ENCODE measurements at regions not wholly inside any gene's neighbourhood (a gene's known extent, or its start where the extent isn't known, plus 50 kb on each side); places are given as distances from the start of the nearest gene placed in this dataset.
"Not testable (repeated sequence)": the region's sequence is repeated elsewhere in the genome, so short reads cannot be mapped to it uniquely, and the experiment has no call there.

- no peaks in the 10 kb centered on the region for H3K9me3 ChIP-seq (ENCODE audit: low read length)
- no peak overlapping the region for H3K27ac ChIP-seq (ENCODE audit: low read depth, low read length, poor library complexity, severe bottlenecking)
- no peak overlapping the region for H2AFZ ChIP-seq (ENCODE audit: low read length)
- no TSS peak for BruUV-seq (replicated peaks)
- H3K79me2 ChIP-seq (ENCODE audit: insufficient read depth, low read depth, low read length), result no peaks in the 10 kb centered on the region
- no peaks in the 10 kb centered on the region for H3K36me3 ChIP-seq (ENCODE audit: insufficient read depth, low read length)
- H4K20me1 ChIP-seq (ENCODE audit: insufficient read depth, low read length), result no peaks in the 10 kb centered on the region
- H3K4me3 ChIP-seq (ENCODE audit: low read depth, low read length, poor library complexity, severe bottlenecking), result no peak overlapping the region
- DNase-seq (ENCODE audit: low spot score), result no peak
- CTCF ChIA-PET (ENCODE audit: unreplicated experiment), result no interaction called here
- H3K4me2 ChIP-seq (ENCODE audit: low read length), result no peak overlapping the region
- no peak for TF ChIP-seq EZH2phosphoT487 (IDR thresholded peaks at IDR 0.05; ENCODE audit: borderline replicate concordance, low read depth, low read length)
- TF ChIP-seq CTCF (conservative IDR thresholded peaks at IDR 0.05; ENCODE audit: low read length), result no peak
- no peaks in the 10 kb centered on the region for H3K9me2 ChIP-seq (ENCODE audit: insufficient read depth, low read length)
- intact Hi-C loops (cut with micrococcal nuclease; ENCODE audit: unreplicated experiment), result loop anchor here (5.0 kb wide), 1 partner anchor 342 kb away; no protein-coding TSS in a partner anchor
- no peaks in the 10 kb centered on the region for H3K4me1 ChIP-seq (ENCODE audit: insufficient read depth, low read length, poor library complexity, severe bottlenecking)
- POLR2A ChIA-PET, result interaction anchor here (1.0 kb wide), 1 partner anchor 481 kb away, joined by 3 read pairs; no protein-coding TSS in a partner anchor
Observed at GRCh38 chr3:159258934-159259333, 457.1 kb downstream of the MFSD1 start.

GRCh38 chr3:159260049-159260662, 458.3 kb downstream of the MFSD1 start:
- no peak for TF ChIP-seq EZH2phosphoT487 (IDR thresholded peaks at IDR 0.05; ENCODE audit: borderline replicate concordance, low read depth, low read length)
- peak; percentile 90 for TF ChIP-seq CTCF (conservative IDR thresholded peaks at IDR 0.05; ENCODE audit: low read length)
- intact Hi-C loops (cut with micrococcal nuclease; ENCODE audit: unreplicated experiment), result loop anchor here (1.0 to 5.0 kb wide), 2 partner anchors 327 to 413 kb away; no protein-coding TSS in a partner anchor
- peak; percentile 63 for DNase-seq (ENCODE audit: low spot score)
- no peaks in the 10 kb centered on the region for H3K9me2 ChIP-seq (ENCODE audit: insufficient read depth, low read length)
- H3K4me2 ChIP-seq (ENCODE audit: low read length), result no peak overlapping the region
- POLR2A ChIA-PET, result interaction anchor here (0.6 to 1.1 kb wide), 3 partner anchors 337 to 483 kb away, joined by 3 read pairs; no protein-coding TSS in a partner anchor
- H2AFZ ChIP-seq (ENCODE audit: low read length), result no peak overlapping the region
- no peak overlapping the region for H3K27ac ChIP-seq (ENCODE audit: low read depth, low read length, poor library complexity, severe bottlenecking)
- no peaks in the 10 kb centered on the region for H3K79me2 ChIP-seq (ENCODE audit: insufficient read depth, low read depth, low read length)
- H3K9me3 ChIP-seq (ENCODE audit: low read length), result no peaks in the 10 kb centered on the region
- no peak overlapping the region for H3K4me3 ChIP-seq (ENCODE audit: low read depth, low read length, poor library complexity, severe bottlenecking)
- H3K36me3 ChIP-seq (ENCODE audit: insufficient read depth, low read length), result no peaks in the 10 kb centered on the region
- no TSS peak for BruUV-seq (replicated peaks)
- no peaks in the 10 kb centered on the region for H4K20me1 ChIP-seq (ENCODE audit: insufficient read depth, low read length)
- CTCF ChIA-PET (ENCODE audit: unreplicated experiment), result interaction anchor here (0.9 kb wide), 1 partner anchor 25 kb away, joined by 3 read pairs; no protein-coding TSS in a partner anchor
- no peaks in the 10 kb centered on the region for H3K4me1 ChIP-seq (ENCODE audit: insufficient read depth, low read length, poor library complexity, severe bottlenecking)

GRCh38 chr3:159261333-159261732, 459.5 kb downstream of the MFSD1 start:
- POLR2A ChIA-PET, result interaction anchor here (0.6 kb wide), 1 partner anchor 86 kb away, joined by 3 read pairs; no protein-coding TSS in a partner anchor
- not testable (repeated sequence) for H3K4me2 ChIP-seq (ENCODE audit: low read length); H3K9me2 ChIP-seq (ENCODE audit: insufficient read depth, low read length); H3K4me1 ChIP-seq (ENCODE audit: insufficient read depth, low read length, poor library complexity, severe bottlenecking); H4K20me1 ChIP-seq (ENCODE audit: insufficient read depth, low read length); H3K27ac ChIP-seq (ENCODE audit: low read depth, low read length, poor library complexity, severe bottlenecking); H3K4me3 ChIP-seq (ENCODE audit: low read depth, low read length, poor library complexity, severe bottlenecking); DNase-seq (ENCODE audit: low spot score); BruUV-seq (replicated peaks); H3K79me2 ChIP-seq (ENCODE audit: insufficient read depth, low read depth, low read length); H2AFZ ChIP-seq (ENCODE audit: low read length); H3K9me3 ChIP-seq (ENCODE audit: low read length); H3K36me3 ChIP-seq (ENCODE audit: insufficient read depth, low read length)
- intact Hi-C loops (cut with micrococcal nuclease; ENCODE audit: unreplicated experiment), result loop anchor here (5.0 kb wide), 1 partner anchor 326 kb away; no protein-coding TSS in a partner anchor
- CTCF ChIA-PET (ENCODE audit: unreplicated experiment), result interaction anchor here (0.9 kb wide), 1 partner anchor 26 kb away, joined by 3 read pairs; no protein-coding TSS in a partner anchor

All from OCI-LY7 (cell line).